HG02763 (cell line): ENCODE measurements at regions not wholly inside any gene's neighbourhood (a gene's known extent, or its start where the extent isn't known, plus 50 kb on each side); places are given as distances from the start of the nearest gene placed in this dataset.
"Not testable (repeated sequence)": the region's sequence is repeated elsewhere in the genome, so short reads cannot be mapped to it uniquely, and the experiment has no call there.

ENCODE experiments used
- ATAC-seq: cut with Tn5 transposase; IDR thresholded peaks from one replicate; pipeline ENCODE4 v1.9.1; 2021; ENCODE audit warnings: mild to moderate bottlenecking, moderate library complexity; ENCODE audit not compliant: unreplicated experiment

- ATAC-seq = no peak
Measured at GRCh38 chr9:28073270-28073669, 500.0 kb upstream of the C9orf72 start.

- ATAC-seq = no peak
Measured at GRCh38 chr9:28079677-28080076, 506.4 kb upstream of the C9orf72 start.

- ATAC-seq = no peak
Measured at GRCh38 chr9:28082671-28083070, 509.4 kb upstream of the C9orf72 start.

GRCh38 chr9:28086881-28087280 lies 513.6 kb upstream of the C9orf72 start:
- ATAC-seq = no peak

- no peak for ATAC-seq
Measured at GRCh38 chr9:28092981-28093936, 520.0 kb upstream of the C9orf72 start.

GRCh38 chr9:28101509-28101908 lies 528.2 kb upstream of the C9orf72 start:
- ATAC-seq = no peak

GRCh38 chr9:28105001-28105400 lies 531.7 kb upstream of the C9orf72 start:
- ATAC-seq = no peak

- no peak for ATAC-seq
Measured at GRCh38 chr9:28120184-28120583, 546.9 kb upstream of the C9orf72 start.

- no peak for ATAC-seq
Measured at GRCh38 chr9:28120626-28121025, 547.3 kb upstream of the C9orf72 start.

GRCh38 chr9:28121366-28121765 lies 548.1 kb upstream of the C9orf72 start:
- ATAC-seq = no peak

- no peak for ATAC-seq
Measured at GRCh38 chr9:28124917-28125316, 551.6 kb upstream of the C9orf72 start.

GRCh38 chr9:28127101-28127500 lies 553.8 kb upstream of the C9orf72 start:
- no peak for ATAC-seq

GRCh38 chr9:28134446-28134976 lies 561.2 kb upstream of the C9orf72 start:
- ATAC-seq = no peak

GRCh38 chr9:28135549-28135948 lies 562.3 kb upstream of the C9orf72 start:
- ATAC-seq = no peak

GRCh38 chr9:28136113-28136512 lies 562.8 kb upstream of the C9orf72 start:
- no peak for ATAC-seq

GRCh38 chr9:28147430-28147829 lies 574.1 kb upstream of the C9orf72 start:
- ATAC-seq = not testable (repeated sequence)

- not testable (repeated sequence) for ATAC-seq
Measured at GRCh38 chr9:28147923-28148597, 574.8 kb upstream of the C9orf72 start.

- not testable (repeated sequence) for ATAC-seq
Measured at GRCh38 chr9:28149361-28150050, 576.2 kb upstream of the C9orf72 start.

GRCh38 chr9:28155067-28155466 lies 581.8 kb upstream of the C9orf72 start:
- ATAC-seq = no peak

- no peak for ATAC-seq
Measured at GRCh38 chr9:28155671-28156070, 582.4 kb upstream of the C9orf72 start.

GRCh38 chr9:28158451-28158850 lies 585.2 kb upstream of the C9orf72 start:
- no peak for ATAC-seq
